GM18499 (cell line): ENCODE measurements at regions not wholly inside any gene's neighbourhood (a gene's known extent, or its start where the extent isn't known, plus 50 kb on each side); places are given as distances from the start of the nearest gene placed in this dataset.

Source experiments
- ATAC-seq: cut with Tn5 transposase; IDR thresholded peaks from one replicate; pipeline ENCODE4 v1.9.1; 2021; ENCODE audit warnings: moderate number of reproducible peaks; ENCODE audit not compliant: insufficient read depth, unreplicated experiment

DNA sequence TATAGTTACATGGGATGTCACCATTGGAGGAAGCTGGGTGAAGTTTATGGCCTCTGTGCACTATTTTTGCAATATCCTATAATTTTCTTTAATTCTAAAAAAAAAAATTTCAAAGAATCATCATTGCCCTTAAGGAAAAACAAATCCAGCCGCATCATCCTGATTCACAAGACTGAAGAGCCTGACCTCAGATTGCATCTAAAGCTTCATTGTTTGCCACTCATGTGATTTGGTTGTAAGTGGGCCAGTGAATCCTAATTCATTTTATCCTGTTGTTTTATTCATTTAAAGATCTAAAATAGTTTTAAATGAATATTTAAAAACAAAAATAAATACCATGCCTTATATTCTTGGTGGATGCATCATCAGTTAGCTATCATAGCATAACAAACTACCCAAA lies 504.5 kb downstream of the TBC1D4 start:
- ATAC-seq, result no peak

- no peak for ATAC-seq
Measured at GRCh38 chr13:74975111-74975510, 506.9 kb downstream of the TBC1D4 start.

- no peak for ATAC-seq
Measured at GRCh38 chr13:74973935-74974879, 507.8 kb downstream of the TBC1D4 start.

DNA sequence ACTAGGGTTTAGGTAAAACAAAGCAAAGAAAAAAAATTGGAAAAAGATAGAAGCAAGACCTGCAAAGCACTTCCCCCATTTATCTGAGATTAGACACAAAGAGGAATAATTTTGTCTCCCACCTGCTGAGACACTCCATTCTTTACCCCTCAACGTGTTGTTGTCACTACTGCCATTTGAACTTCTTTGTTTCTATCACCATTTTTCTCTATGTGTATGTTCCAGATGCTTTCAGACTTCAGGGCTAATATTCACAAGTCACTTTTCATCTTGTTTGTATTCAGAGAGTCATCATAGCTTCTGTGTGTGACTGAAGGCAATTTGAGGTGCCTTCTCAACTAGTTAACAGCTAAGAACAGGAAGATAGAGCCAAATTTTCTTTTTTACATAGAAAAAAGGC lies 512.5 kb downstream of the TBC1D4 start:
- ATAC-seq, result no peak

GRCh38 chr13:74966814-74967424 lies 515.0 kb downstream of the TBC1D4 start:
- ATAC-seq, result no peak

- ATAC-seq, result no peak
Measured at GRCh38 chr13:74966275-74966674, 515.7 kb downstream of the TBC1D4 start.

DNA sequence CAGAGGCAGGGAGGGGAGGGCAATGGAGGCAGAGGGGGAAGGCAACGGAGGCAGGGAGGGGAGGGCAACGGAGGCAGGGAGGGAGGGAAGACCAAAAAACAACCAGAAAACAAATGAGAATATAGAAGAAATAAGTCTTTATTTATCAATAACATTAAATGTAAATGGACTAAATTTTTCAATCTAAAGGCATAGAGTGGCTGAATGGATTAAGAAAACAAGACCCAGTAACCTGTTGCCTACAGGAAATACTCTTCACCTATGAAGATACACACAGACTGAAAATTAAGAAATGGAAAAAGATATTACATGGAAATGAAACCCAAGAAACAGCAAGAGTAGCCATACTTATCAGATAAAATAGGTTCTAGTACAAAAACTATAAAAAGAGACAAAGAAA lies 536.3 kb downstream of the TBC1D4 start:
- ATAC-seq, result no peak

DNA sequence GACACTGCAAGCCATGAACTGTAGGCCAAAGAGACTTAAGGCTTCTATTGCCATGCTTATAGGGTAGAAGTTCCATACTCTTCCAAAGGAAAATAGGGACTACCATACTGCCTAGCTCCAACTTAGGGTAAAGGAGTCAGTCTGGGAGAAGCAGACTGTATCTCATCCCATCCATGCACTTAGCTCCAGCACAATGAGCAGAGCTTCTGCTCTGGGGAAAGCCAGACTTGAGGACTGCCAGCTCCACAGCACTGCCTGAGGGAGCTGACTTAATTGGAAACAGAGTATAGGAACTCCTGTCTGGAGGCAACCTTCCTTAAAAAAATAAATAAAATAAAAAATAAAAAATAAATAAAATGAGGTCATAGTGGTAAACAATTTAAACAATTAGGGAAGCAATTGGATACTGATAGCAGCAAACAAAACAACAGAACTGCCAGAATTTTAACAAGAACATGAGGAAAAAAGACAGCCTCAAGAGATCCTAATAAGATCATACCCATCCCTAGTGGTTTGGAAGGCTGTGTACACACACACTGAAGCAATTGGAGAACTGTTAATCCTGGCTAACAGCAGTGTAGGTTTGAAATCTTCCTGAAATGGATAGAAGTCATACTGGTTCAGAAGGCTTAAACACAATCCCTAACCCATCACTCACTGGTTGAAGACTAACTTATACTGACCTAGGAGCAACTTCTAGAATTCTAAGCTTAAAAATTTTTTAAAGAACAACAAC lies 550.1 kb downstream of the TBC1D4 start:
- ATAC-seq, result no peak

- ATAC-seq, result no peak
Measured at GRCh38 chr13:74930402-74931165, 551.4 kb downstream of the TBC1D4 start.

DNA sequence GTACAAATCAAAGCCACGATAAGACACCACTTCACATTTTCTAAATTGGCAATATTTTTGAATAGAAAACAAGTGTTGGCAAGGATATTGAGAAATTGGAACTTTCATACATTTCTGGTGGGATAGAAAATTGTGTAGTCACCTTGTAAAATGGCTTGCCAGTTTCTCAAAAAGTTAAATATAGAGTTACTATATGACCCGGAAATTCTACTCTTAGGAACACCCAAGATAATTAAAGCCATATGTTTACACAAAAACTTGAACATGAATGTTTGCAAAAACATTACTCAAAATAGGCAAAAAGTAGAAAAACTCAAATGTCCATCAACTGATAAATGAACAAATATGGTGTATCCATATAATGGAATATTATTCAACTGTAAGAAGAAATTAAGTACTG lies 552.5 kb downstream of the TBC1D4 start:
- ATAC-seq, result no peak

DNA sequence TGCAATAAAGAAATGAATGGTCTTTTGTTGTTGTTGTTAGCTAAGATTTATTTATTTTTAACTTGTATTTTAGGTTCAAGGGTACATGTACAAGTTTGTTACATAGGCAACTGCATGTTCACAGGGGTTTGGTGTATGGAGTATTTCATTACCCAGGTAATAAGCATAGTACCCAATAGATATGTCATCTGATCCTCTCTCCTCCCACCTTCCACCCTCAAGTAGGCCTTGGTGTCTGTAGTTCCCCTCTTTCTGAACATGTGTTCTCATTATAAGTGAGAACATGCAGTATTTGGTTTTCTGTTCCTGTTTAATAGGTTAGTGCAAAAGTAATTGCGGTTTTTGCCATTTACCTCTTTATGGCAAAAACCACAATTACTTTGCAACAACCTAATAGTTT lies 554.1 kb downstream of the TBC1D4 start:
- no peak for ATAC-seq

GRCh38 chr13:74922963-74923362 lies 559.0 kb downstream of the TBC1D4 start:
- ATAC-seq, result no peak

GRCh38 chr13:74921326-74921725 lies 560.6 kb downstream of the TBC1D4 start:
- ATAC-seq, result no peak

GRCh38 chr13:74920920-74921319 lies 561.0 kb downstream of the TBC1D4 start:
- ATAC-seq, result no peak

DNA sequence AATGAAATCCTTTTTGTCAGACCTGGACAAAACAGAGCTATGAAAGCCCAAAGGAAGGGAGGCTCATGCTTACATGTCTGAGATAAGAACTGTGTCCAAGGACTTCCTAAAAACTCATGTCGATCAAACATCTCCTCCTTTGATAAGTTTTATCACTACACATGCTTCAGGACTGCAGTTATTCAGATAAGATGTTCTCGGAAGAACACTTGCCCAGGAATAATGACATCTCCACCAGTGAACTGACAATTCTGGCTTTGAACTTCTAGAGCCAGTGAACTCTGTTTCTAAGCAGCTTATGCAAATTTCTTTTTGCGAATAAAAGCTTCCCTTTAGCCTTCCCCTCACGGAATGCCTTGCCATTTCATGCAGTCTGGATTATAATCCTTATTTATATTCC lies 561.6 kb downstream of the TBC1D4 start:
- no peak for ATAC-seq

DNA sequence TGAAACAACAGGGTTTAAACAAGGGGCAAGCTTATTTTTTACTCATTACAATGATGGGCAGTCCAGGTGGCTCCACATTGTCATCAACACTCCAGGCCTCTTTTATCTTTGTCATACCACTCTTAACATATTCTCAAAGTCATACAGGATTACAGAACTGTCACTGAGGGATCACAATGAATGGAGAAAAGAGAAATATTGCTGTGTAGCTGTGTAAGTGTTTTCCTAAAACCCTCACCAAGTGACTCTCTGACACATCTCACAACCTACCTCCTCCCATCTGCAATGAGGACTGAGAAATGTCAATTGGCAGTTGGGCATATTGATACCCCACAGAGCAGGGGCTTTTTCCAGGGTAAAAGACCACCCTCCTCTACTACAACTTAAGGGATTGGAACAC lies 562.1 kb downstream of the TBC1D4 start:
- ATAC-seq, result no peak

DNA sequence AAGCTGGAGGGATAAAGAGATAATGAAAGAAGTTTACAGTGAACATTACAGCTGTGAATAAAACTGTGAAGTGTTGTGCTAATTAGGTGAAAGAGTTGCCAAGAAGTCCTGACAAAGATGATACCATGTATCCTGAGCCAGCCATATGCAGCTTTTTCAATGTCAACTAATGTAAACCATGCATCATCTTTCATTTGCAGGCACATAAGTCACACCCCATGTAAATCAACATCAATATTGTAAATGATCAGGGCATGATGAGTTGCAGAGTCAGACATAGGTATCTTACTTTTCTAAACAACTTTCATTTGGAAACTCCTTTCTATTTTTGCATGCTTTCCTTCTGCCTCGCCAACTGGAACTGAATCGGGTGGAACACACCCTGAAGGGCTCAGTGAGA lies 569.1 kb downstream of the TBC1D4 start:
- ATAC-seq, result no peak

GRCh38 chr13:74910415-74910814 lies 571.6 kb downstream of the TBC1D4 start:
- ATAC-seq, result no peak

GRCh38 chr13:74907788-74908187 lies 574.2 kb downstream of the TBC1D4 start:
- no peak for ATAC-seq

GRCh38 chr13:74904556-74904955 lies 577.4 kb downstream of the TBC1D4 start:
- ATAC-seq, result no peak
